HK-2 (cell line): ENCODE measurements at regions not wholly inside any gene's neighbourhood (a gene's known extent, or its start where the extent isn't known, plus 50 kb on each side); places are given as distances from the start of the nearest gene placed in this dataset.

Experiments
- DNase-seq: peaks from one replicate; pipeline ENCODE4 v3.0.0-alpha.2; 2018; ENCODE audit not compliant: unreplicated experiment

DNA sequence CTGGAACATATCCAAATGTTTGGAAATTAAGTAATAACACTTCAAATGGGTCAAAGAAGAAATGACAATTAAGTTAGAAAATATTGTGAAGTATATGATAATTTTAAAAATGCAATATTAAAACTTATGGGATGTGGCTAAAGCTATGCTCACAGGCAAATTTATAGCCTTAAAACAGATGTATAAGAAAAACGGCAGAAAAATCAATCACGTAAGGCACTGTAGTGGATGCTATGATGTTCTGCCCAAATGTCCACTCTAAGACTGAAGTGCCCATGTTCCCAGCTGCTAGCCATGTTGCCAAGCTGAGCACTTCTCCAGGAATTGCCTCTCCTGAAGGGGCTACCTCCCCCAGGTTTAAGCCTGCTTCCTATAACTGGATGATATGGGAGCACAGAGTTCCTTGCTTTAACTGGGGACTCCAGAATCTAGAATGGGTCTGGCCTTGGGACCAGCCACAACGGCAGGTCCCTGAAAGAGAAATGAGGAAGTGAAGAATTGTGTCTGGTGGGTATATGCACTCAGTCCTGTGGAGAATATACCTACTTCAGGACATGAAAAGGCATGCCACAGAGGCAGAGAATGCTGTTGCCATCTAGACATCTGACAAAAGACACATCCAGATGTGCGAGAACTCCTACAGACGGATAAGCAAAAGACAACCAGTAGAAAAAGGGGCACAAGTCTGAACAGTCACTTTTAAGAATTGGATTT, 78.2 kb upstream of the RXRA start:
- DNase-seq, result no peak

DNA sequence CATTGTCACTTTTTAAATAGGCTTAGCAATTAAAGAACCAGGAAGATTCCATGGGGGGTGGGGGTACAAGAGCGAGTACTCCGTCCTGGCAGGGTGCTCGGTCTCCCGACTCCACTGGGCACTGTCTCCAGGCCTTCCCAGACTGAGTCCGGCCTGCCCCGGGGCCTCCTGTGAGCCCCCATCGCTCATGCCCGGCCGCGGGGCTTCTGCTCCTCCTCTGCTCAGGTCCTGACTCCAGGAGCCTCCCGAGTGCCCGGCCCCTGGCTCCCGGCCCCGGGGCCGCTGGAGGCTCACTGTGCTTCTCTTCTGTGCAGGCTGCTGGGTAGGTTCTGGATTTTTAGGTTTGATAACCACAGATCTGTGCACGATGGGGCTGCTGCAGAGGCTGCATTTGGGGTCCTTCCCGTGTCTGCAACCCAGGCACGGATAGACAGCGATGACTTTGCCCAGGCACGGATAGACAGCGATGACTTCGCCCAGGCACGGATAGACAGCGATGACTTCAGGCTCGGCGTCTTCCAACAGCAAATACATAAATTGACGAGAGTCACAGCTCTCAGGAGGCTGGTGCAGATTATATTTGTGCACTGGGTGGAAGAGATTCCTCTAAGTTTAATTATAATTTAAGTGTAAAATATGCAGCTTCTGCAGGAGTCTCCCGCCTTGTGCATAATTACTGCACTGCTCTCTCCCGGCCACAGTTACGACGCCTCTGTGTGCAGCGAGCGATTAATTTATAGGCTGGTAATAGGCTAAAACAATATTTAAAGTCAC, 74.8 kb upstream of the RXRA start:
- no peak for DNase-seq

GRCh38 chr9:134252084-134252830, 74.0 kb upstream of the RXRA start:
- DNase-seq, result no peak

DNA sequence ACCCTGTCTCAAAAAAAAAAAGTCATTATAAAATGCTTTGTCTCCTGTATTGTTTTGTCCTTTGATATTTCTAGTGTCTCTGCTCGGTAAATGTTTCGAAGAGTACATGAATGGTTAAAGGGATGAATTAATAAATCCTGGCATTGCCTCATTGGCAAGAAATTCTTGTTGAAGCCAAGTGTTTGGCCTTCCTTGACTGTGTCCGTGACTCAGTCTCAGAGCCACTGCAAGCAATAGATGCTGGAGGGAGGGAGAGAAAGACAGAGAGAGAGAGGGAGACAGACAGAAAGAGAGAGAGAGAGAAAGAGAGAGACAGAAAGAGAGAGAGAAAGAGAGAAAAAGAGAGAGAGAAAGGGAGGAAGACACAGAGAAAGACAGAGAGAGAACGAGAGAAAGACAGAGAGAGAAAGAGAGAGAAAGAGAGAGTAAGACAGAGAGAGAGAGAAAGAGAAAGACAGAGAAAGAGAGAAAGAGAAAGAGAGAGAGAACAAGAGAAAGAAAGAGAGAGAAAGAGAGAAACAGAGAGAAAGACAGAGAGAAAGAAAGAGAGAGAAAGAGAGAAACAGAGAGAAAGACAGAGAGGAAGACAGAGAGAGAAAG, 72.5 kb upstream of the RXRA start:
- DNase-seq, result no peak

- DNase-seq, result no peak
Measured at GRCh38 chr9:134258332-134258731, 67.9 kb upstream of the RXRA start.

GRCh38 chr9:134258828-134259546, 67.3 kb upstream of the RXRA start:
- DNase-seq, result no peak

- no peak for DNase-seq
Measured at GRCh38 chr9:134259708-134260107, 66.5 kb upstream of the RXRA start.

GRCh38 chr9:134260801-134261200, 65.5 kb upstream of the RXRA start:
- DNase-seq, result no peak

- DNase-seq, result no peak
Measured at GRCh38 chr9:134262035-134262434, 64.2 kb upstream of the RXRA start.

GRCh38 chr9:134263596-134263995, 62.7 kb upstream of the RXRA start:
- no peak for DNase-seq

- DNase-seq, result no peak
Measured at GRCh38 chr9:134264169-134264568, 62.1 kb upstream of the RXRA start.

GRCh38 chr9:134265078-134265477, 61.2 kb upstream of the RXRA start:
- no peak for DNase-seq

GRCh38 chr9:134266418-134266817, 59.8 kb upstream of the RXRA start:
- DNase-seq, result no peak

DNA sequence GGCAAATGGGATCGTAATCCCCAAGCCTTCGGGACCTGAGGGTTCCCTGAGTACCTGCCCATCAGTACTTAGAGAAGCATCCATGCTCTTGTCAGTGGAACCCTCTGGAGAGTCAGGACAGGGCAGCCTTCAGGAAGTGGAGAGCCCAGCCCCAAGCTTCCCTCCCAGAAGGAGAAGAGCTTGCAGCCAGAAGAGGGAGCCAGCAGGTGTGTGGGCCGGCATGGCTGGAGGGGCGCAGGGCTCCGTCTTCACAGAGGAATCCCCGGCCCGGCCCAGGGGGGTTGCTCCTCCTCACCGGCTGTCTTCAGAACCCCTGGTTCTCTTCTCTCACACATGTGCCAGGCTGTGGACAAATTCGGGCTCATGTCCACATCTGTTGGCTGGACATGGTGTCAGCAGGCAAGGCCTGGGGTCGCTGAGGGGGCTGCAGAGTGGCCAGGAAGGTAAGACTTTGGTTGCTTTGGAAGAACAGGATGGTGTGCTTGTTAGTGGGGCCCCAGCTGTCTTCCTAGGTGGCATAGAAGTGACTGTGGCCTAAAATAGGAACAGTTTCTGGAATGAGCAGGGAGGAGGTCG, 58.9 kb upstream of the RXRA start:
- no peak for DNase-seq

DNA sequence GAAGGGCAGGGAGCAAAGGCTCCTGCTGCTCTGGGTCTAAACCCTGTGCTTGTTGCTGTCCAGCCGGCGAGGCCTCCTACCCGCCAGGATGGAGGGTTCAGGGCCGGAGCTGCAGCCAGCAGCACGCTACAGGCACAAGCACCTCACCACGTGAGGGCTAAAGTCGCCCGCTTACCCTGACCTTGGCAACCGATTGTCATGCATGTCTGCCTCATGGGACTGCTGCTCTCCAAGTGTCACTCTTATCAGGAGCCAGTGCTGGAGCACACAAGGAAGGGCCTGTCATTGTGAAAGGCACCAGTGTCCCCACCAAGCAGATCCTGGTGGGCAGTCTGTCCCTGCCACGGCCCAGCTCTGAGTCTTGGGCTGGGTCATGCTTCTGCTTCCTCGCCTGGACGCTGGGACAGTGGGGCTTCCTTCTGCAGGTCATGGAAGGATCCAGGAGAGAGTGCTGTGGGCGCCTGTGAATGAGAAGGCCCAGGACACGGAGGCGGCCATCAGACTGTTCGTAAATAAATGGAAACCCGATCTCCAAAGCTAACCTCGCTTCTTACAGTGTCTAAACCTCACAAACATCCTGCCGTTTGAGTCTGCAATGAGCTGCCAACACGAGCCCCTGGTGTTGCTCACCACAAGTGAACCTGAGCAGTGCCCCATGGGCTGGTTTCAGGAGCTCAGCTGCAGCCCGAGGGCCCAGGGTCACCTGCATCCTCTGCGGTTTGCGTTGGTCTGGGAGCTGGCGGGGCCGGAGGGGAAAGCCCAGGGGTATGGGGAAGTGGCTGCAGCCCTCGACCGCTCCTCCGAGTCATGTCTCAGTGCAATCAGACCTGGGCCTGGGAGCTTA, 58.2 kb upstream of the RXRA start:
- DNase-seq, result no peak

DNA sequence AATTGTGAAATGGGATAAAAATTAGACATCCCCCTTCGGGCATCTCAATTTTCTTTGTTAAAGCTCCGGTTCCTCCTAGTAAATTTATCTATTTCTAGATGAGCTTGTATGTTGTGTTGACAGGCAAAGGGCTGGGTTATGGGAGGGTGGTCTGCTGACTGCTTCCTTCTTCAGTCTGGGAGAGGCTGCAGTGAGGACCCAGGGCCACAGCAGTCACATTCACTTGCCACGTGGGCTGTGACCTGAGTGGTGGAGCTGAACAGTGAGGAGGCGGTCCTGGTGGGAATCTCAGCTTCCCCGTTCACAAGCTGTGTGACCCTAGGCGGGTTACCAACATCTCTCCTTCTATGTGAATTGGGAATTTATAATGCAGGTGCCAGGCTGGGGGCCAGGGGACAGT, 57.5 kb upstream of the RXRA start:
- DNase-seq, result no peak

GRCh38 chr9:134271338-134272301, 54.6 kb upstream of the RXRA start:
- no peak for DNase-seq

DNA sequence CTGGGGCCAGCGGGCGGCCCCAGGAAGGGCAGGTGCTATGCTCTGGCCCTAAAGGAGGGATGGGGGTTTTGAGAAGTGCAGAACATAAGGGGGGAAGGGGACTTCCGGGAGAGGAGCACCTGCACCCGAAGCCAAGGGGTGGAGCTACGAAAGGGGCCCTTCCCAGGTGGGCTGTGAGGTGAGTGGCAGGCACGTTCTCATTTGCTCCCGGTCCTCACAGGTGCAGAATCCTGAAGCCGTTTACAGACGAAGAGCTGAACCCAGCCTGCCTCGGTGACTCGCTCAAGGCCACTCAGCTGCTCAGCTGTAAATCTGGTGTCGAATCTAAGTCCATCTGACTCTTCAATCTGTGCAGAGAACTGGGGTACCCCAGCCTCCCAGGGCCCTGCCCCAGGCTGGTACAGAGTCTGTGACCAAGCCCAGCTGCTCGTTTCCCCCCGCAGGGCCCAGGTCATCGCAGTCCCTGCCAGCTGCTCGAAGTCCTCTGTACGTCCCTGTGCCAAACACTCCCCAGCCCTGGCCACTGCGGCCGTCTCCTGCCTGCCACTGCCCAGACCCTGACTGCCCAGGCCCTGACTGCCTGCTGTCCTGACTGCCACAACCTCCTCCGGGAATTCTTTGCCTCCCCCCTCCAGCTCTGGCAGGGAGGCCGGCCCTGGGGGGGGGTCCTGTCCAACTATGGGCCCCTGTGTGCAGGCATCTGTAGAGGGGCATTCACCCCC, 53.8 kb upstream of the RXRA start:
- no peak for DNase-seq

DNA sequence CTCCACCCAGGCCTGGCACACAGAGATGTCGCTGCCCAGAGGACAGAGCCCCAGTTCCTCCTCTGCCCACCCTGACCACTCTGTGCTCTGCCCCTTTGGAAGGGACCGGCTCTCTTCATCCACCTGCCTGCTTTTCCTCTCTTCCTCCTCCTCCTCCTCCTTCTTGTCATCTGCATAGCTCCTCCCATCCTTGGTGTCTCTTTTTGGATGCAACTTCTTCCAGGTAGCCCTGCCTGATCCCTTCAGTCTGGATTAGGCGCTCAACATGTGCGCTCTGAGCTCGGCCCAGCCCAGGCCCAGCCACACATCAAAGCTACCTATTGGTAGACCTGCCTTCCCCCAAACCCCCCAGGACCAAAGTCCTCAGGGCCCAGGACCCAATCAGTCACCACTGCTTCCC, 52.6 kb upstream of the RXRA start:
- DNase-seq, result no peak
